Eye (tissue), 1 donor: ENCODE measurements at regions not wholly inside any gene's neighbourhood (a gene's known extent, or its start where the extent isn't known, plus 50 kb on each side); places are given as distances from the start of the nearest gene placed in this dataset.

Source experiments
- DNase-seq: peaks from one replicate; pipeline ENCODE4 v3.0.0-alpha.2; 2015

- DNase-seq, result no peak
These were observed 864.8 kb downstream of the GATA3 start for GRCh38 chr10:8919280-8919679.

GRCh38 chr10:8921568-8921967 is 867.1 kb downstream of the GATA3 start:
- DNase-seq, result no peak

GRCh38 chr10:8923096-8923495 is 868.6 kb downstream of the GATA3 start:
- DNase-seq, result no peak

GRCh38 chr10:8927705-8928104 is 873.2 kb downstream of the GATA3 start:
- no peak for DNase-seq

- no peak for DNase-seq
These were observed 892.0 kb downstream of the GATA3 start for GRCh38 chr10:8946451-8946850.

GRCh38 chr10:8950978-8951377 is 896.5 kb downstream of the GATA3 start:
- no peak for DNase-seq

GRCh38 chr10:8951440-8952089 is 897.1 kb downstream of the GATA3 start:
- no peak for DNase-seq

GRCh38 chr10:8956400-8956799 is 901.9 kb downstream of the GATA3 start:
- DNase-seq, result no peak

- DNase-seq, result no peak
These were observed 907.8 kb downstream of the GATA3 start for GRCh38 chr10:8962249-8962648.

- DNase-seq, result peak; percentile 29
These were observed 912.6 kb downstream of the GATA3 start for GRCh38 chr10:8967061-8967460.

- no peak for DNase-seq
These were observed 915.4 kb downstream of the GATA3 start for GRCh38 chr10:8969853-8970252.

- no peak for DNase-seq
These were observed 921.0 kb downstream of the GATA3 start for GRCh38 chr10:8975535-8975934.

- DNase-seq, result no peak
These were observed 923.6 kb downstream of the GATA3 start for GRCh38 chr10:8978100-8978499.

- DNase-seq, result no peak
These were observed 925.5 kb downstream of the GATA3 start for GRCh38 chr10:8979976-8980375.

GRCh38 chr10:8981277-8981676 is 926.8 kb downstream of the GATA3 start:
- no peak for DNase-seq

GRCh38 chr10:8985651-8986050 is 931.2 kb downstream of the GATA3 start:
- DNase-seq, result no peak

- DNase-seq, result no peak
These were observed 932.5 kb downstream of the GATA3 start for GRCh38 chr10:8986975-8987374.

GRCh38 chr10:8987712-8988111 is 933.2 kb downstream of the GATA3 start:
- DNase-seq, result no peak

- DNase-seq, result no peak
These were observed 935.9 kb downstream of the GATA3 start for GRCh38 chr10:8990280-8990987.

GRCh38 chr10:8992009-8992408 is 937.5 kb downstream of the GATA3 start:
- DNase-seq, result no peak

GRCh38 chr10:8993864-8994263 is 939.4 kb downstream of the GATA3 start:
- DNase-seq, result no peak

GRCh38 chr10:8998751-8999150 is 944.3 kb downstream of the GATA3 start:
- no peak for DNase-seq

- no peak for DNase-seq
These were observed 948.6 kb downstream of the GATA3 start for GRCh38 chr10:9003122-9003521.

- DNase-seq, result no peak
These were observed 950.2 kb downstream of the GATA3 start for GRCh38 chr10:9004736-9005135.

GRCh38 chr10:9009505-9009904 is 955.0 kb downstream of the GATA3 start:
- no peak for DNase-seq
